ENCODE measurements at regions not wholly inside any gene's neighbourhood (a gene's known extent, or its start where the extent isn't known, plus 50 kb on each side); places are given as distances from the start of the nearest gene placed in this dataset.

- no peaks in the 10 kb centered on the region for H3K27me3 ChIP-seq (replicated peaks in 2 of 5; ENCODE audit: control insufficient read depth in 4 of 5, insufficient read depth in 5 of 5, low read length in 4 of 5)
- no peak overlapping the region for H3K27ac ChIP-seq (ENCODE audit: insufficient read depth in 1 of 2, low read depth in 1 of 2, low read length in 2 of 2, poor library complexity in 1 of 2, severe bottlenecking in 2 of 2)
- H3K36me3 ChIP-seq (ENCODE audit: control insufficient read depth in 4 of 4, insufficient read depth in 4 of 4, low read length in 3 of 4), result no peaks in the 10 kb centered on the region
- H3K4me3 ChIP-seq (ENCODE audit: control insufficient read depth in 1 of 7, extremely low read depth in 1 of 7, insufficient read depth in 4 of 7, low read depth in 2 of 7, low read length in 6 of 7), result no peak overlapping the region
- POLR2A ChIA-PET, result no interaction called here
- CTCF ChIA-PET, result no interaction called here
- WGBS (ENCODE audit: insufficient coverage), result 80% methylated on average over 1 of the region's 1 CpG
- DNase-seq, result no peak
- H3K4me1 ChIP-seq (ENCODE audit: control extremely low read depth in 1 of 4, control insufficient read depth in 4 of 4, insufficient read depth in 4 of 4, low read length in 3 of 4), result no peaks in the 10 kb centered on the region
- peaks cover 0 to 3% (median 0%) of the 10 kb centered on the region in 5 experiments for H3K9me3 ChIP-seq (ENCODE audit: control extremely low read depth in 1 of 5, control insufficient read depth in 4 of 5, insufficient read depth in 2 of 5, low read depth in 1 of 5, low read length in 4 of 5)
Measured at GRCh38 chr5:25387953-25388352, 743.2 kb upstream of the CDH10 start.

DNA sequence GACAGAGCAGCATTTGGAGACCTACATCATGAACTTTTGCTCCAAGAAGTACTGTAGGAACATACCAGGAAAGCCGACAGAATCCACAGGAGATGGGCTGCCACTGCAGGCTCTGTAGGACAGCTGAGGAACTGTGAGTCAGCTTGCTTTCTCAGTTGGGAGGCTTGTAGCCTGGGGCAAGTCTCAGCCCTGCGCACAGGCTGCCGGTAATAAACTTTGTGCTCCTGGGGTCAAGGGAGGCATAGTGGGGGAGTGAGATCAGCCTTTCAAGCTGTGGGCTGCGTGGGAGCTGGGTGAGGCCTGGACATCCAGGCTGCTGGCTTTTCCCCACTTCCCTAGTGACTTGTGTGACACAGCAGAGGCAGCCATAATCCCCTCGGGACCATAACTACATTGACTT, 718.0 kb upstream of the CDH10 start:
- ChIA-PET POLR2A (no interaction called here), CTCF (no interaction called here)
- no peak for DNase-seq
- no peaks in the 10 kb centered on the region for H3K27me3 ChIP-seq (replicated peaks in 2 of 5; ENCODE audit: control insufficient read depth in 4 of 5, insufficient read depth in 5 of 5, low read length in 4 of 5)
- WGBS (ENCODE audit: insufficient coverage), result 86% methylated on average over 1 of the region's 5 CpGs
- no peak overlapping the region for H3K27ac ChIP-seq (ENCODE audit: insufficient read depth in 1 of 2, low read depth in 1 of 2, low read length in 2 of 2, poor library complexity in 1 of 2, severe bottlenecking in 2 of 2)
- H3K36me3 ChIP-seq (ENCODE audit: control insufficient read depth in 4 of 4, insufficient read depth in 4 of 4, low read length in 3 of 4), result no peaks in the 10 kb centered on the region
- no peak overlapping the region for H3K4me3 ChIP-seq (ENCODE audit: control insufficient read depth in 1 of 7, extremely low read depth in 1 of 7, insufficient read depth in 4 of 7, low read depth in 2 of 7, low read length in 6 of 7)
- no peaks in the 10 kb centered on the region for H3K4me1 ChIP-seq (ENCODE audit: control extremely low read depth in 1 of 4, control insufficient read depth in 4 of 4, insufficient read depth in 4 of 4, low read length in 3 of 4)
- no peaks in the 10 kb centered on the region for H3K9me3 ChIP-seq (ENCODE audit: control extremely low read depth in 1 of 5, control insufficient read depth in 4 of 5, insufficient read depth in 2 of 5, low read depth in 1 of 5, low read length in 4 of 5)

DNA sequence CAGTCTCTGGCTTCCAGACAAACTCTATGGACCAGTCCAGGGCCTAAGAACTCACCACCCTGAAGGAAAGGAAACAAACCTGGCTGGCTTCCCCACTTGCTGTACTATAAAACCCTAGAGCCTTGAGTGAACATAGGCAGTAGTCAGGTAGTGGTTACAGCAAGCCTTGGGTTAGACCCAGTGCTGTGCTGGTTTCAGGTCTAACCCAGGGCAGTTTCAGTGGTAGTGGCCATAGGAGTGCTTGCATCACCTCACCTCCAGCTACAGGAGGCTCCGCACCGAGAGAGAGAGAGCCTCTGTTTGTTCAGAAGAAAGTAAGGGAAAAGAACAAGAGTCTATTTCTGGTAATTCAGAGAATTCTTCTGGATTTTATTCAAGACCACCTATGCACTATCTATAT, 714.1 kb upstream of the CDH10 start:
- DNase-seq, result no peak
- Histone ChIP-seq H3K4me3 (ENCODE audit: control insufficient read depth in 1 of 7, extremely low read depth in 1 of 7, insufficient read depth in 4 of 7, low read depth in 2 of 7, low read length in 6 of 7) (no peak overlapping the region), H3K4me1 (ENCODE audit: control extremely low read depth in 1 of 4, control insufficient read depth in 4 of 4, insufficient read depth in 4 of 4, low read length in 3 of 4) (no peaks in the 10 kb centered on the region), H3K9me3 (ENCODE audit: control extremely low read depth in 1 of 5, control insufficient read depth in 4 of 5, insufficient read depth in 2 of 5, low read depth in 1 of 5, low read length in 4 of 5) (no peaks in the 10 kb centered on the region), H3K27me3 (replicated peaks in 2 of 5; ENCODE audit: control insufficient read depth in 4 of 5, insufficient read depth in 5 of 5, low read length in 4 of 5) (no peaks in the 10 kb centered on the region), H3K36me3 (ENCODE audit: control insufficient read depth in 4 of 4, insufficient read depth in 4 of 4, low read length in 3 of 4) (no peaks in the 10 kb centered on the region), H3K27ac (ENCODE audit: insufficient read depth in 1 of 2, low read depth in 1 of 2, low read length in 2 of 2, poor library complexity in 1 of 2, severe bottlenecking in 2 of 2) (no peak overlapping the region)
- ChIA-PET CTCF (no interaction called here), POLR2A (no interaction called here)
- WGBS (ENCODE audit: insufficient coverage), result no CpG with 5 or more reads among the region's 2 CpGs

- H3K4me3 ChIP-seq (ENCODE audit: control insufficient read depth in 1 of 7, extremely low read depth in 1 of 7, insufficient read depth in 4 of 7, low read depth in 2 of 7, low read length in 6 of 7), result no peak overlapping the region
- H3K27me3 ChIP-seq (replicated peaks in 2 of 5; ENCODE audit: control insufficient read depth in 4 of 5, insufficient read depth in 5 of 5, low read length in 4 of 5), result no peaks in the 10 kb centered on the region
- H3K27ac ChIP-seq (ENCODE audit: insufficient read depth in 1 of 2, low read depth in 1 of 2, low read length in 2 of 2, poor library complexity in 1 of 2, severe bottlenecking in 2 of 2), result no peak overlapping the region
- H3K9me3 ChIP-seq (ENCODE audit: control extremely low read depth in 1 of 5, control insufficient read depth in 4 of 5, insufficient read depth in 2 of 5, low read depth in 1 of 5, low read length in 4 of 5), result no peaks in the 10 kb centered on the region
- no peaks in the 10 kb centered on the region for H3K4me1 ChIP-seq (ENCODE audit: control extremely low read depth in 1 of 4, control insufficient read depth in 4 of 4, insufficient read depth in 4 of 4, low read length in 3 of 4)
- 99% methylated on average over 8 of the region's 8 CpGs for WGBS (ENCODE audit: insufficient coverage)
- CTCF ChIA-PET, result no interaction called here
- POLR2A ChIA-PET, result no interaction called here
- H3K36me3 ChIP-seq (ENCODE audit: control insufficient read depth in 4 of 4, insufficient read depth in 4 of 4, low read length in 3 of 4), result no peaks in the 10 kb centered on the region
- no peak for DNase-seq
Measured at GRCh38 chr5:25357605-25358004, 712.8 kb upstream of the CDH10 start.

DNA sequence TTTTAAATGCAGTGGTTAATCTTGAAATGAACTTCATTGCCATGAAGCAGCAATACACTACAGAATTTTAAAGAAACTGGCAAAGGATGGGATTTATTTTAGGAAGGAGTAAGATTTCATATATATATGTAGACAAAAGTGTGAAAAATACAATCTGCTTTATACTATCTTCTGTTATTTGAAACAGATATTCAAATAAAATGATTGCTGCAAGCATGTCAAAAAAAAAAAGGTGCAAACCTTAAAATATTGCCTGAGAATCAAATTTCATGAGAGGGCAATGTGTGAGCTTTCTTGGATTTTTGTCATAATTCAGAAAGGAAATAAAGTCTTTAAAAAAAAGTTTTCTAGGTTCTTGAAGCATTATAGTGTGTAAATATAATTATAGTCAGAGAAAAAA, 705.0 kb upstream of the CDH10 start:
- CTCF ChIA-PET, result no interaction called here
- no peak overlapping the region for H3K27ac ChIP-seq (ENCODE audit: insufficient read depth in 1 of 2, low read depth in 1 of 2, low read length in 2 of 2, poor library complexity in 1 of 2, severe bottlenecking in 2 of 2)
- H3K4me1 ChIP-seq (ENCODE audit: control extremely low read depth in 1 of 4, control insufficient read depth in 4 of 4, insufficient read depth in 4 of 4, low read length in 3 of 4), result no peaks in the 10 kb centered on the region
- H3K36me3 ChIP-seq (ENCODE audit: control insufficient read depth in 4 of 4, insufficient read depth in 4 of 4, low read length in 3 of 4), result no peaks in the 10 kb centered on the region
- no peaks in the 10 kb centered on the region for H3K9me3 ChIP-seq (ENCODE audit: control extremely low read depth in 1 of 5, control insufficient read depth in 4 of 5, insufficient read depth in 2 of 5, low read depth in 1 of 5, low read length in 4 of 5)
- no peak overlapping the region for H3K4me3 ChIP-seq (ENCODE audit: control insufficient read depth in 1 of 7, extremely low read depth in 1 of 7, insufficient read depth in 4 of 7, low read depth in 2 of 7, low read length in 6 of 7)
- no peak for DNase-seq
- POLR2A ChIA-PET, result no interaction called here
- no peaks in the 10 kb centered on the region for H3K27me3 ChIP-seq (replicated peaks in 2 of 5; ENCODE audit: control insufficient read depth in 4 of 5, insufficient read depth in 5 of 5, low read length in 4 of 5)

- Histone ChIP-seq H3K27me3 (replicated peaks in 2 of 5; ENCODE audit: control insufficient read depth in 4 of 5, insufficient read depth in 5 of 5, low read length in 4 of 5) (no peaks in the 10 kb centered on the region), H3K4me1 (ENCODE audit: control extremely low read depth in 1 of 4, control insufficient read depth in 4 of 4, insufficient read depth in 4 of 4, low read length in 3 of 4) (no peaks in the 10 kb centered on the region), H3K27ac (ENCODE audit: insufficient read depth in 1 of 2, low read depth in 1 of 2, low read length in 2 of 2, poor library complexity in 1 of 2, severe bottlenecking in 2 of 2) (no peak overlapping the region), H3K9me3 (ENCODE audit: control extremely low read depth in 1 of 5, control insufficient read depth in 4 of 5, insufficient read depth in 2 of 5, low read depth in 1 of 5, low read length in 4 of 5) (no peaks in the 10 kb centered on the region), H3K4me3 (ENCODE audit: control insufficient read depth in 1 of 7, extremely low read depth in 1 of 7, insufficient read depth in 4 of 7, low read depth in 2 of 7, low read length in 6 of 7) (no peak overlapping the region), H3K36me3 (ENCODE audit: control insufficient read depth in 4 of 4, insufficient read depth in 4 of 4, low read length in 3 of 4) (no peaks in the 10 kb centered on the region)
- no peak for DNase-seq
- 90% methylated on average over 2 of the region's 5 CpGs for WGBS (ENCODE audit: insufficient coverage)
- ChIA-PET POLR2A (no interaction called here), CTCF (no interaction called here)
Measured at GRCh38 chr5:25345240-25345771, 700.5 kb upstream of the CDH10 start.

- CTCF ChIA-PET, result no interaction called here
- whole genome bisulfite sequencing (ENCODE audit: insufficient coverage), result 80% methylated on average over 1 of the region's 5 CpGs
- Histone ChIP-seq H3K36me3 (ENCODE audit: control insufficient read depth in 4 of 4, insufficient read depth in 4 of 4, low read length in 3 of 4) (no peaks in the 10 kb centered on the region), H3K4me1 (ENCODE audit: control extremely low read depth in 1 of 4, control insufficient read depth in 4 of 4, insufficient read depth in 4 of 4, low read length in 3 of 4) (no peaks in the 10 kb centered on the region), H3K27me3 (replicated peaks in 2 of 5; ENCODE audit: control insufficient read depth in 4 of 5, insufficient read depth in 5 of 5, low read length in 4 of 5) (no peaks in the 10 kb centered on the region), H3K9me3 (ENCODE audit: control extremely low read depth in 1 of 5, control insufficient read depth in 4 of 5, insufficient read depth in 2 of 5, low read depth in 1 of 5, low read length in 4 of 5) (no peaks in the 10 kb centered on the region), H3K27ac (ENCODE audit: insufficient read depth in 1 of 2, low read depth in 1 of 2, low read length in 2 of 2, poor library complexity in 1 of 2, severe bottlenecking in 2 of 2) (no peak overlapping the region), H3K4me3 (ENCODE audit: control insufficient read depth in 1 of 7, extremely low read depth in 1 of 7, insufficient read depth in 4 of 7, low read depth in 2 of 7, low read length in 6 of 7) (no peak overlapping the region)
- POLR2A ChIA-PET, result no interaction called here
- DNase-seq, result no peak
Measured at GRCh38 chr5:25339541-25339940, 694.8 kb upstream of the CDH10 start.
